Mesenchymal stem cell (in vitro differentiated cells and primary cell): ENCODE measurements at regions not wholly inside any gene's neighbourhood (a gene's known extent, or its start where the extent isn't known, plus 50 kb on each side); places are given as distances from the start of the nearest gene placed in this dataset.

Experiments used
- DNase-seq: peaks from one replicate; pipeline ENCODE4 v3.0.0-alpha.2; 2013
- H2AFZ ChIP-seq: one replicate; pipeline ENCODE4 v1.6.1; 2013; ENCODE audit warnings: low read depth, mild to moderate bottlenecking, control low read depth, inconsistent platforms, low read length, moderate library complexity
- H2AK5ac ChIP-seq: 2 replicates; pipeline ENCODE4 v1.6.1; 2013; ENCODE audit warnings: low read length, moderate library complexity, mild to moderate bottlenecking, inconsistent platforms; ENCODE audit not compliant: severe bottlenecking
- H2BK120ac ChIP-seq: one replicate; pipeline ENCODE4 v1.6.1; 2013; ENCODE audit warnings: low read depth, mild to moderate bottlenecking, inconsistent platforms, low read length, moderate library complexity
- H2BK12ac ChIP-seq, 2 experiments: one replicate each; pipeline ENCODE4 v1.6.1; 2013; ENCODE audit warnings: inconsistent platforms in 2 of 2, low read length in 2 of 2, mild to moderate bottlenecking in 2 of 2, moderate library complexity in 2 of 2, control low read depth in 1 of 2
- H2BK15ac ChIP-seq: one replicate; pipeline ENCODE4 v1.6.1; 2013; ENCODE audit warnings: mild to moderate bottlenecking, low read depth, inconsistent platforms; ENCODE audit not compliant: poor library complexity, severe bottlenecking
- H2BK5ac ChIP-seq: 2 replicates; pipeline ENCODE4 v1.6.1; 2013; ENCODE audit warnings: low read depth, mild to moderate bottlenecking, low read length, control low read depth, inconsistent platforms; ENCODE audit not compliant: poor library complexity, severe bottlenecking
- H3K14ac ChIP-seq, 2 experiments: one replicate each; pipeline ENCODE4 v1.6.1; 2013; ENCODE audit warnings: inconsistent platforms in 2 of 2, low read length in 2 of 2, control low read depth in 1 of 2, mild to moderate bottlenecking in 1 of 2, moderate library complexity in 1 of 2
- H3K18ac ChIP-seq, 2 experiments: one replicate each; pipeline ENCODE4 v1.6.1; 2013; ENCODE audit warnings: inconsistent platforms in 2 of 2, low read length in 2 of 2, control low read depth in 1 of 2, low read depth in 1 of 2, mild to moderate bottlenecking in 1 of 2
- H3K23ac ChIP-seq, 2 experiments: one replicate each; pipeline ENCODE4 v1.6.1; 2013; ENCODE audit warnings: inconsistent platforms in 2 of 2, low read length in 2 of 2, mild to moderate bottlenecking in 2 of 2, moderate library complexity in 2 of 2, control low read depth in 1 of 2
- H3K27ac ChIP-seq: 2 replicates; pipeline ENCODE4 v1.5.1; 2013; ENCODE audit warnings: mild to moderate bottlenecking, moderate library complexity, low read length, control low read depth, inconsistent platforms; ENCODE audit not compliant: poor library complexity, severe bottlenecking
- H3K27me3 ChIP-seq, 2 experiments: 2 replicates each; pipeline versions ENCODE4 v1.6.1 to v1.7.0; 2013; ENCODE audit warnings: low read length in 2 of 2, mild to moderate bottlenecking in 2 of 2, moderate library complexity in 2 of 2, control low read depth in 1 of 2, inconsistent platforms in 1 of 2; ENCODE audit not compliant: control insufficient read depth in 1 of 2, insufficient read depth in 1 of 2
- H3K36me3 ChIP-seq, 2 experiments: 2 replicates each; pipeline versions ENCODE4 v1.6.1 to v1.7.0; 2013; ENCODE audit warnings: low read length in 2 of 2, control low read depth in 1 of 2, inconsistent platforms in 1 of 2, low read depth in 1 of 2, mild to moderate bottlenecking in 1 of 2; ENCODE audit not compliant: insufficient read depth in 2 of 2, control insufficient read depth in 1 of 2
- H3K4ac ChIP-seq, 2 experiments: one replicate each; pipeline ENCODE4 v1.6.1; 2013; ENCODE audit warnings: inconsistent platforms in 2 of 2, low read length in 2 of 2, mild to moderate bottlenecking in 2 of 2, moderate library complexity in 2 of 2, control low read depth in 1 of 2, low read depth in 1 of 2
- H3K4me1 ChIP-seq: 2 replicates; pipeline ENCODE4 v1.6.1; 2013; ENCODE audit warnings: low read depth, low read length, control low read depth; ENCODE audit not compliant: control insufficient read depth, insufficient read depth
- H3K4me2 ChIP-seq: 2 replicates; pipeline ENCODE4 v1.6.1; 2013; ENCODE audit warnings: low read length, mild to moderate bottlenecking, inconsistent platforms; ENCODE audit not compliant: poor library complexity, severe bottlenecking
- H3K4me3 ChIP-seq, 2 experiments: 2 replicates each; pipeline versions ENCODE4 v1.5.1 to v1.7.0; 2013; ENCODE audit warnings: low read length in 2 of 2, mild to moderate bottlenecking in 2 of 2, control low read depth in 1 of 2, low read depth in 1 of 2; ENCODE audit not compliant: insufficient read depth in 1 of 2
- H3K79me1 ChIP-seq: replicated peaks from 2 replicates; pipeline ENCODE4 v1.6.1; 2013; ENCODE audit warnings: mild to moderate bottlenecking, control low read depth, low read length, inconsistent platforms; ENCODE audit not compliant: poor library complexity, severe bottlenecking
- H3K9ac ChIP-seq: 2 replicates; pipeline ENCODE4 v1.7.0; 2013; ENCODE audit warnings: mild to moderate bottlenecking, low read length, moderate library complexity
- H3K9me3 ChIP-seq: 2 replicates; pipeline ENCODE4 v1.7.0; 2013; ENCODE audit warnings: mild to moderate bottlenecking, low read length; ENCODE audit not compliant: control insufficient read depth
- H4K8ac ChIP-seq: one replicate; pipeline ENCODE4 v1.6.1; 2013; ENCODE audit warnings: inconsistent platforms, mild to moderate bottlenecking, low read length, moderate library complexity
- H4K91ac ChIP-seq: one replicate; pipeline ENCODE4 v1.6.1; 2013; ENCODE audit warnings: mild to moderate bottlenecking, low read length, inconsistent platforms
- WGBS: methylation state at CpG from one replicate; pipeline ENCODE4 v1.1.7; 2013; ENCODE audit warnings: mixed read lengths; 5-methylcytosine and 5-hydroxymethylcytosine counted together

GRCh38 chr3:23754215-23754614 is 51.5 kb upstream of the UBE2E1 start:
- no peak overlapping the region for H3K14ac ChIP-seq
- H2AK5ac ChIP-seq = no peak overlapping the region
- no peak overlapping the region for H2BK15ac ChIP-seq
- H2AFZ ChIP-seq = no peak overlapping the region
- H3K27me3 ChIP-seq = no peaks in the 10 kb centered on the region
- no peak overlapping the region for H3K18ac ChIP-seq
- H3K9me3 ChIP-seq = no peaks in the 10 kb centered on the region
- H2BK12ac ChIP-seq = no peak overlapping the region
- H3K4ac ChIP-seq = no peak overlapping the region
- H3K4me1 ChIP-seq = peaks cover 9% of the 10 kb centered on the region
- no peaks in the 10 kb centered on the region for H3K79me1 ChIP-seq
- H3K23ac ChIP-seq = no peak overlapping the region
- H3K4me3 ChIP-seq = no peak overlapping the region
- 88% methylated on average over 4 of the region's 4 CpGs for WGBS
- H2BK120ac ChIP-seq = no peak overlapping the region
- H3K27ac ChIP-seq = no peak overlapping the region
- no peak for DNase-seq
- H3K4me2 ChIP-seq = no peak overlapping the region
- H3K36me3 ChIP-seq = no peaks in the 10 kb centered on the region
- H4K91ac ChIP-seq = no peak overlapping the region
- H4K8ac ChIP-seq = no peak overlapping the region
- H2BK5ac ChIP-seq = no peak overlapping the region
- H3K9ac ChIP-seq = no peak overlapping the region
